ENCODE measurements at regions not wholly inside any gene's neighbourhood (a gene's known extent, or its start where the extent isn't known, plus 50 kb on each side); places are given as distances from the start of the nearest gene placed in this dataset.
"Not testable (repeated sequence)": the region's sequence is repeated elsewhere in the genome, so short reads cannot be mapped to it uniquely, and the experiment has no call there.

GRCh38 chr5:92633875-92634487, 947.0 kb downstream of the NR2F1-AS1 start:
- no peaks in the 10 kb centered on the region for H3K27me3 ChIP-seq
- no peaks in the 10 kb centered on the region for H3K36me3 ChIP-seq
- TF ChIP-seq POLR2A (IDR thresholded peaks at IDR 0.05) = no peak
- no peak for TF ChIP-seq CTCF (IDR thresholded peaks at IDR 0.05)
- 72 to 82% methylated on average over 5 of the region's 5 CpGs for WGBS, 2 donors
- no peak overlapping the region for H3K27ac ChIP-seq
- DNase-seq = no peak
- H3K9me3 ChIP-seq = peaks cover 0 to 7% (median 0%) of the 10 kb centered on the region in 3 donors
- intact Hi-C loops (cut with DNase I) = no loop called here
- no peak overlapping the region for H3K4me3 ChIP-seq
- H3K4me1 ChIP-seq = no peaks in the 10 kb centered on the region

- Histone ChIP-seq H3K9me3 (peaks cover 0 to 7% (median 0%) of the 10 kb centered on the region in 3 donors), H3K36me3 (no peaks in the 10 kb centered on the region), H3K27me3 (no peaks in the 10 kb centered on the region), H3K4me1 (no peaks in the 10 kb centered on the region), H3K27ac (no peak overlapping the region), H3K4me3 (no peak overlapping the region)
- TF ChIP-seq POLR2A (IDR thresholded peaks at IDR 0.05) (no peak), CTCF (IDR thresholded peaks at IDR 0.05) (no peak)
- no peak for DNase-seq
- intact Hi-C loops (cut with DNase I) = no loop called here
Observed at GRCh38 chr5:92633176-92633575, 947.8 kb downstream of the NR2F1-AS1 start.

GRCh38 chr5:92631237-92631701, 949.8 kb downstream of the NR2F1-AS1 start:
- H3K27me3 ChIP-seq; H3K27ac ChIP-seq; H3K4me3 ChIP-seq; H3K36me3 ChIP-seq; intact Hi-C loops (cut with DNase I); DNase-seq; H3K4me1 ChIP-seq; H3K9me3 ChIP-seq: not testable (repeated sequence)
- 60 to 100% methylated on average over 1 of the region's 37 CpGs for WGBS, 2 donors

- intact Hi-C loops (cut with DNase I) = no loop called here
- WGBS, 2 donors = 64 to 69% methylated on average over 1 of the region's 1 CpG
- H3K9me3 ChIP-seq = peaks cover 0 to 7% (median 0%) of the 10 kb centered on the region in 3 donors
- no peak for DNase-seq
- H3K27me3 ChIP-seq = no peaks in the 10 kb centered on the region
- H3K27ac ChIP-seq = no peak overlapping the region
- TF ChIP-seq CTCF (IDR thresholded peaks at IDR 0.05) (no peak), POLR2A (IDR thresholded peaks at IDR 0.05) (no peak)
- H3K4me1 ChIP-seq = no peaks in the 10 kb centered on the region
- no peak overlapping the region for H3K4me3 ChIP-seq
- H3K36me3 ChIP-seq = no peaks in the 10 kb centered on the region
Observed at GRCh38 chr5:92629574-92629973, 951.4 kb downstream of the NR2F1-AS1 start.

- WGBS, 2 donors = 73 to 87% methylated on average over 3 of the region's 3 CpGs
- no peaks in the 10 kb centered on the region for H3K36me3 ChIP-seq
- no peak overlapping the region for H3K27ac ChIP-seq
- no peak for DNase-seq
- intact Hi-C loops (cut with DNase I) = no loop called here
- H3K4me1 ChIP-seq = no peaks in the 10 kb centered on the region
- H3K27me3 ChIP-seq = no peaks in the 10 kb centered on the region
- TF ChIP-seq POLR2A (IDR thresholded peaks at IDR 0.05) (no peak), CTCF (IDR thresholded peaks at IDR 0.05) (no peak)
- no peak overlapping the region for H3K4me3 ChIP-seq
- peaks cover 0 to 7% (median 0%) of the 10 kb centered on the region in 3 donors for H3K9me3 ChIP-seq
Observed at GRCh38 chr5:92629000-92629399, 952.0 kb downstream of the NR2F1-AS1 start.

GRCh38 chr5:92627186-92627585, 953.8 kb downstream of the NR2F1-AS1 start:
- 23 to 53% methylated on average over 1 of the region's 1 CpG for WGBS, 2 donors
- TF ChIP-seq POLR2A (IDR thresholded peaks at IDR 0.05) (no peak), CTCF (IDR thresholded peaks at IDR 0.05) (no peak)
- Histone ChIP-seq H3K4me1 (no peaks in the 10 kb centered on the region), H3K27ac (no peak overlapping the region), H3K27me3 (no peaks in the 10 kb centered on the region), H3K36me3 (no peaks in the 10 kb centered on the region), H3K9me3 (peaks cover 0 to 7% (median 0%) of the 10 kb centered on the region in 3 donors), H3K4me3 (no peak overlapping the region)
- intact Hi-C loops (cut with DNase I) = no loop called here
- DNase-seq = no peak
